ENCODE measurements at regions not wholly inside any gene's neighbourhood (a gene's known extent, or its start where the extent isn't known, plus 50 kb on each side); places are given as distances from the start of the nearest gene placed in this dataset.

- no peaks in the 10 kb centered on the region for H3K36me3 ChIP-seq
- DNase-seq = no peak
- H3K9ac ChIP-seq (ENCODE audit: low read depth in 2 of 2, low read length in 2 of 2) = no peak overlapping the region
- no peak for TF ChIP-seq CTCF (IDR thresholded peaks at IDR 0.05)
- no peaks in the 10 kb centered on the region for H3K9me3 ChIP-seq
- no peaks in the 10 kb centered on the region for H3K27me3 ChIP-seq
- no peak overlapping the region for H3K4me3 ChIP-seq
- H3K27ac ChIP-seq = no peak overlapping the region
- intact Hi-C loops (cut with DNase I) = no loop called here
- H3K4me1 ChIP-seq = no peaks in the 10 kb centered on the region
Measured at GRCh38 chr11:122062763-122063162, 53.3 kb downstream of the BLID start.

GRCh38 chr11:122059565-122059964 lies 56.5 kb downstream of the BLID start:
- H3K27ac ChIP-seq = no peak overlapping the region
- no peaks in the 10 kb centered on the region for H3K4me1 ChIP-seq
- intact Hi-C loops (cut with DNase I) = no loop called here
- no peaks in the 10 kb centered on the region for H3K36me3 ChIP-seq
- H3K27me3 ChIP-seq = no peaks in the 10 kb centered on the region
- H3K9me3 ChIP-seq = no peaks in the 10 kb centered on the region
- no peak overlapping the region for H3K4me3 ChIP-seq
- H3K9ac ChIP-seq (ENCODE audit: low read depth in 2 of 2, low read length in 2 of 2) = no peak overlapping the region
- no peak for DNase-seq
- TF ChIP-seq CTCF (IDR thresholded peaks at IDR 0.05) = no peak

GRCh38 chr11:122050021-122050690 lies 65.9 kb downstream of the BLID start:
- DNase-seq = no peak
- no peak for TF ChIP-seq CTCF (IDR thresholded peaks at IDR 0.05)
- H3K4me1 ChIP-seq = no peaks in the 10 kb centered on the region
- H3K9me3 ChIP-seq = no peaks in the 10 kb centered on the region
- H3K27me3 ChIP-seq = no peaks in the 10 kb centered on the region
- intact Hi-C loops (cut with DNase I) = no loop called here
- no peak overlapping the region for H3K4me3 ChIP-seq
- no peak overlapping the region for H3K9ac ChIP-seq (ENCODE audit: low read depth in 2 of 2, low read length in 2 of 2)
- H3K36me3 ChIP-seq = no peaks in the 10 kb centered on the region
- no peak overlapping the region for H3K27ac ChIP-seq

- Histone ChIP-seq H3K4me3 (no peak overlapping the region), H3K36me3 (no peaks in the 10 kb centered on the region), H3K9ac (ENCODE audit: low read depth in 2 of 2, low read length in 2 of 2) (no peak overlapping the region), H3K9me3 (no peaks in the 10 kb centered on the region), H3K27ac (no peak overlapping the region), H3K27me3 (no peaks in the 10 kb centered on the region), H3K4me1 (no peaks in the 10 kb centered on the region)
- no peak for DNase-seq
- TF ChIP-seq CTCF (IDR thresholded peaks at IDR 0.05) = no peak
- intact Hi-C loops (cut with DNase I) = no loop called here
Measured at GRCh38 chr11:122048401-122048800, 67.6 kb downstream of the BLID start.

GRCh38 chr11:122046846-122047245 lies 69.2 kb downstream of the BLID start:
- no peak overlapping the region for H3K9ac ChIP-seq (ENCODE audit: low read depth in 2 of 2, low read length in 2 of 2)

More at GRCh38 chr11:122046846-122047245, 69.2 kb downstream of the BLID start:
- Histone ChIP-seq H3K4me3 (no peak overlapping the region), H3K27me3 (no peaks in the 10 kb centered on the region), H3K4me1 (no peaks in the 10 kb centered on the region), H3K9me3 (no peaks in the 10 kb centered on the region), H3K36me3 (no peaks in the 10 kb centered on the region), H3K27ac (no peak overlapping the region)
- no peak for TF ChIP-seq CTCF (IDR thresholded peaks at IDR 0.05)
- intact Hi-C loops (cut with DNase I) = no loop called here
- no peak for DNase-seq

Measured in colonic mucosa (tissue), 4 donors.